ENCODE measurements at regions not wholly inside any gene's neighbourhood (a gene's known extent, or its start where the extent isn't known, plus 50 kb on each side); places are given as distances from the start of the nearest gene placed in this dataset.
"Not testable (repeated sequence)": the region's sequence is repeated elsewhere in the genome, so short reads cannot be mapped to it uniquely, and the experiment has no call there.

DNA sequence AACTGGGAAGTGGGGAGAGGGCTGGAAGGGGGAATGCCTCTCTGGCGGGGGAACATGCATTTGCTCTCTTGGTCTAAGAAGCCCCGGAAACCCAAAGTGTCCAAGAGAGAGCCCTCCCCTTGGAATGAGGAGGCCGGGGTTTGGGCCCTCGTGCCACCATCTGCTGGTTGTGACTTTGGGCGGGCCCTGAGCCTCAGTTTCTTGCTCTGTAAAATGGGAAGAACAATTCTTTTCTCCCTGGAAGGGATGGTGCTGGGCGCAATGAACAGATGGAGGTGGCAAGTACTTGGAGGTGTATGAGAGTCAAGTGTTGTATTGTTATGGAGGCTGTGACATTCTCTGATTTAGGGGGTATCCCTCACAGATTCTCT is 69.9 kb upstream of the TARDBP start:
- FAIRE-seq = no peak

DNA sequence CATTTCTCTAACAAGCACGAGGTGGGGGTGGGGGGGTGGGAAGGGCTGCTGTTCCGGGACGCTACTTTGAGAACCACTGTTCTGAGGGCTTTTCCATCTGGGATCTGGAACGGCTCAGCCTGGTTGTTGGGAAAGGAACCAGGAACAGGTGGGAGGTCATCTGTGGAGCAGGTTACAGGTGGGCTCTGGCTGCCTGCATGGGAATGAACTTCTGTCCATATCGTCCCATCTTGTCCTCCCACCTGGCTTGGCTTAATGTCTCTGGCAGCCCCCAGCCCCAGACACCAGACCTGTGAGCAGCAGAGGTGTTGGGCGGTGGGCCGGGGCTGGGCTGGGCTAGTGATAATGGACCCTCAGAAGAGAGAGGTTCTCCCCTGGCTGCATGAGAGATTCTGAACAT is 69.4 kb upstream of the TARDBP start:
- FAIRE-seq = no peak

DNA sequence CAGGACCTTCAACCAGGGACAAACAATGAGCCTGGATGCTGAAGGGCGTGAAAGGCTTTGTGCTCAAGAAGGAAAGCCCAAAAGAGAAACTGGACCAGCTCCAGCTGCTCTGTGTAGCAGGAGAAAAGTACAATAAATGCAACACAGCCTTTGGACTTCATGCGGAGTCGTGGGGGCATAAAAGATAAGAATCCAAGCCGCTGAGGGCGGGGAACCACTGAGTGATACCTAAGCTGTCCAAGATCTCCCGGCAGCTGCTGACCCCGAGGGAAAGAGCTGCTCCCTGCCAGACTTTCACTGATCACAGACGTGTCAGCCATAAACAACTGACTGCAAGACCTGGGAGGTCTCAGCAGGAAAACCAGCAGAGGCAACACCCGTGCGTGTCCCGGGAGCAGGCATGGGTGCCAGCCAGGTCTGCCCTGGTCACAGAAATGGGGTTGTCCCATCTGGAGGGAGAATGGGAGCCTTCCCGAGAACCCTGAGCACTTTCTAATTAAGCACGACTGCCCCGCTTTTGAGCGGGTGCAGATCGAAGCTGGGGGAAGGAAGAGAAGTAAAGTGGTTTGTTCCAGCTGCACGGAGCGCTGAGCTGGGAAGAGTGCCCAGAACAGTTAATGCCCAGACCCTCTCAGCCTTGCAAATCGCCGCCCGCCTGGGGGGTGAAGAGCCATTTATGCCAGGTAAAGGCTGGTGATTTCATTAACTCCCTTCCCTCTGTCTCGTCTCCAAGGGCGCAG is 68.3 kb upstream of the TARDBP start:
- FAIRE-seq = no peak

DNA sequence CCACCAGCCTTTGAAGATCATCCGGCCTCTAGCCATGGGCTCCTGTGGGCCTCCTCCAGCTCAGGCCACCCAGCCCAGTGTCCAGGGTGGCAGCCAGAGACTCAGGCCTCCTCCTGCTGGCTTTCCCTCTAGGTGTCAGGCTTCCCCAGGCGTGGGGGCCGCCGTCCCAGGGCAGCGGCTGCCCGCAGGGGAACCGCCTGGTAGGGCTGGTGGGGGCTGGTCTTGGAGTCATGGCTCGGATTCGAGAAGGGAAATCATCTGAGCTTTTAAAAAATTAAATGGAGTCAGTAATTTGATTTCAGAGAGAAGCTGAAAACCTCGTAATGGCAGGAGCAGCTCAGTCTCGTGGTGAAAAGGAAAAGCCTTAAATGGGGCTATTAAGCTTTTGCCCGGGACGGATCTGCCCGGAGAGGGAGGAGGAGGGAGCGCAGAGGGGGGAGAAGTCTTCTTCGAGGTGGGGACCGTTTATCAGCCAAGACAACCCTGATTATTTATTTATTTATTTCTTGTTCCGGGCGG is 66.4 kb upstream of the TARDBP start:
- no peak for FAIRE-seq

DNA sequence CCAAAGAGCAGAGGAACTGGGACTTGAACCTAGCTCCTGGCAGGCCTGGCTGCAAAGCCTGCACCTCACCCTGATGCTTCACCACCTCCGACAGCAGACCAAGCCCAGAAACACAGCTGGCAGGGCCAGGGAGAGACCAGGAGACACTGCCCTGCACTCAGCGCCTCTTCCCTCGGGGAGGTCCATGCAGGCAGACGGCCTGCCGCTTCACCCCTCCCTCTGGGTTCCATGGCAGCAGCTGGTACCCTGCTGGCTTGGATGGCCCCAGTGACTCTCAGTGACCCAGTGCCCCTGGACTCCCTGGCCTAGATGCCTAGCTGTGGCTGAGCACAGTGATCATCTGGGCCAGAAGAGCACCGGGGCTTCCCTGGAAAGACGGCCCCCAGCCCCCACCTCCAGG is 65.3 kb upstream of the TARDBP start:
- no peak for FAIRE-seq

DNA sequence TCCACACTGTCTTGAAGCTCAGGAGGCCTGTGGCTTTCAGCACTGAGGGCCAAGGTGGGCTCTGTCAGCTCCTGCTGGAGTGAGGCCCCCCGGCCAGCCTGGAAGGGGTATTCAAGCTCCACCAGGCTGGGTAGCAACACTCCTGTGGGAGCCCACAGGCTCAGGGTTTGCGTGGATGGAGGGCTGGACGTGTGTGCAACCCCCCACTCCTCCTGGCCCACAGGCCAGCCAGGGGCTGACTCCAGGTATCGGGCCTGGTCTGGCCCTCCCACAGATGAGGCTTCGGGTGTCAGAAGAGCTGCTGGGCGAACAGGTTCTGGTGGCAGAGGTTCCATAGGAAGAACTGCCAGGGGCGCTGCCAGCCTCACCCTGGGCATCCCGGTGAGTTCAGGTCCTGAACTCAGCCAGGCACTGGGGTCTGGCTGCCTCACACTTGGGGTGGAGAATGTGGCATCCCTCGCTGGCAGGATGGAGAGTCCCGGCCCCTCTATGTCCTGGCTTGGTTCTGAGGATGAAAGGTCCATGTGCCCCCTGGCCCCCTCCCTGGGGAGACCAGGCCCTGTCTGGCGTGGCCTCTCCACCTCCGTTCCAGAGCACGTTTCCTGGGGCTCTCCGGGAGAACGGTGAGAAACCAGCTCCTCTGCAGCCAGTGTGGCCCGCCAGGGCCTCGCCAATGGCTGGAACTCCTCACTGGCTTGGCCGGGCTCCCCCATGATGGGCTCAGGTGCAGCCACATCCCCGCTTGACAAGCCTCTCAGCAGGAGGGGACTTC is 64.6 kb upstream of the TARDBP start:
- no peak for FAIRE-seq

DNA sequence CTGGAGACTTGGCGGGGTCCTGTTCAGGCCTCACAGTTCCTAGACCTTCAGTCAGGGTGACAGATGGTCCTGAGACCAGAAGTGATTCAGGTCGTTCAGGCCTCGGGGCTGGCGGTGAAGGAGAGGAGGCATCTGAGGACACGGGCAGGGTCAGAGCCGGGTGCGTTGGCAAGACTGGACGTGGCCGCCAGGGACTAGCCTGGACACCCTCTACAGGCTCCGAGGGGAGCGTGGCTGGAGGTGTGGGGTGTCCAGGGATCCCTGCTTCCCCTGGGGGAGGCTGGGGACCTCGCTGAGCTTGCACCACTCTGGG is 64.0 kb upstream of the TARDBP start:
- FAIRE-seq = no peak

DNA sequence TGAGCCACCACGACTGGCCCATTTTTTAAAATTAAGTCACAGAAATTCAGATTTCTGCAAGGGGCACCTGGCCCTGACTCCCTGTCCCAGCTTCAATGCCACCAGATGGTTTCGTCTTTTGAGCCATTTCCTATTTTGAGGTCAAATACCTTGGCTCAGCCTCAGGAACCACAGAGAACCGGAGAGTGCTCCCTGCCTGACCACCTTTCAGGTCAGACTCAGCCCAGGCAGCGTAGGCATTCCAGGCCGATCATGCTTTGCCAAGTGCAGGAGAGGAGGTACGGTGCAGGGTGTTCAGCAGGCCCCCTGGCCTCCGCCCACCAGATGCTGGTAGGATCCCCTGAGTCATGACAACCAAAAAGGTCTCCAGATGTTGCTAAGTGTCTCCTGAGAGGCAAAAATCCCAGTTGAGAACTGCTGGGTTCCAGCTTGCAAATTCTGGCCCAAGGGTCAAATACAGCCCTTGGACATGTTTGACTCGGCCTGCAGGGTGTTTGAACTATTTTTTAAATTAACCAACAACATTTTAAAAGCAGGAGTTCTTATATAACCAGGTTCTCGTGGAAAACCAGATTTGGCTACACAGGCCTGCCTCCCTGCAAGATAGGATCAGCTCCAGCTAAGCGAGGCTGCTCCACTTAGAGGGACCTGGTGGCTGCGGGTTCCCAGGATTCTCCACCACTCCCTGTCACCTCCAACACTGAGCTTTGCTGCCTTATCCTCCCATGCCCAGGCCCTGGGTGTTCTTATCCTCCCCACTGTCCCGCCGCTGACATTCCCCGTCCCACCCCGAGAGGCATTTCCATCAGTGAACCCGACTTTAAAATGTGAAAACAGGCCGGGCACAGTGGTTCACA is 61.9 kb upstream of the TARDBP start:
- no peak for FAIRE-seq

DNA sequence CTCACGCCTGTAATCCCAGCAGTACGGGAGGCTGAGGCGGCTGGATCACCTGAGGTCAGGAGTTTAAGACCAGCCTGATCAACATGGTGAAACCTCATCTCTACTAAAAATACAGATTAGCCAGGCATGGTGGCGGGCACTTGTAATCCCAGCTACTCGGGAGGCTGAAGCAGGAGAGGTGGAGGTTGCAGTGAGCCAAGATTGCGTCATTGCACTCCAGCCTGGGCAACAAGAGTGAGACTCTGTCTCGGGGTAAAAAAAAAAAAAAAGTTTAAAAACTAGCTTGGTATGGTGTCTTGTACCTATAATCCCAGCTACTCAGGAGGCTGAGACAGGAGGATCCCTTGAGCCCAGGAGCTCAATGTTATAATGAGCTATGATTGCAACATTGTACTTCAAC is 61.2 kb upstream of the TARDBP start:
- FAIRE-seq = not testable (repeated sequence)

DNA sequence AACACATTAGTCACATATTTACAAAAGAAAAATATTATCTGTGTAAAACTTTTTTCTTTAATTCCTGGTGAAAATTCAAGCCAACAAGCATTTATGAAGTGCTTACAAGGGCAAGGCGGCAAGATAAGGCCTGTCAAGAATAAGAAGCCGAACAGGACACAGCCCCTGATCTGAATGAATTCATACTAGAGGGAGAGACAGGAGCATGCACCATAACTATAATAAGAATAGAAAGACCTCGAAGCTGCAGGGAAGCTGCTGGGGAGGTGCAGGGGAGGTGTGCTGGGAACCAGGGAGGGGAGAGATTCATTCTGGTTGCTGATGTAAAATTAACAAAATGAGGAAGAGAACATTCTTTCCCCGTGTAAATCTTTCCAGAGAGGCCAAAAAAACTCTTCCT is 60.5 kb upstream of the TARDBP start:
- peak; percentile 85 for FAIRE-seq

DNA sequence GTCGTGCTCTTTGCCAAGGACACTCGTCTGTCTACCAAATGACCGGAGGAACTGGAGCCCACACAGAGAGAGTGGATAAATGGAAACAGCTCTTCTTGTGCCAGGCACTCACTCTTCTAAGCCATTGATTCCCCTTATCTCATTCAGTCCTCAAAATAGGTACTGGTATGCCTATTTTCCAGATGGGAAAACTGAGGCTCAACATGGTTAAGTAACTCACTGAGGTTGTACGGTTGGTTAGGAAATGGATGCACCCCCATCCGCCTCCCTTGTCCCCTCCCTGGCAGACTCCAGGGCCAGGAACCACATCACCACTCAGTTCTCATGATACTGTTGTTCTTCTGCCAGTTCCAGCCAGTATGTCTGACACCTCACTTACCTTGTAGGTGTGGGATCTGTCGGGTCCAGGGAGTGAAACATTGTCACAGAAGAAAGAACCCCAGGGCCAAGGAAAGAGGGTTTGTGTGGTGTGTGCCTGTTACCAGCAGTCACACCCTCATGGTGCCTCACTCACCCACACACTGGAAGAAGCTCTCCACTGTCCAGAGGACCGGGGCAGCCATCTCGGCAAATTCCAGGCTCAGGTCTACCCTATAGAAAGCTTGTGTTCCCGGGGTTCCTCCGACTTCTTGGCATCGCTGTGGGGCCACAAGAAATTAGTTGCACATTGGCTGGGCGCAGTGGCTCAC is 58.8 kb upstream of the TARDBP start:
- no peak for FAIRE-seq

DNA sequence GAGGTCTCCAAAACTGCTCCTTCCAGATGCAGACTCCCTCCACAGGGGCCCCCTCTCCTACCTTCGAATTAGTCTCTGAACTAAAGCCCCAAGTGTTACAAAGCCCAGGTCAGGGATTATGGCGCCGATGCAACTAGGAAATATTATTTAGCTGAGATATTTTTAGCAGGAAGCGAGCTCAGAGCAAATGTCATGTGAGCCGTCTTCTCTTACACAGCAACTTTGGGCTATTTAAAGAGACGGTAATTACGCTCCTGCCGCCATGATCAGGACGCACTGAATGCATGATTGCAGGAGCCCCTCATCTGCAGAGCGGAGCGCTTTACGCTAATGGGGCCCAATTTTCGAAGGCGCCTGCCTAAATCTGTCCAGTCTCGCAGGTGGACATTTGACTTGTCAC is 55.3 kb upstream of the TARDBP start:
- peak; percentile 33 for FAIRE-seq

DNA sequence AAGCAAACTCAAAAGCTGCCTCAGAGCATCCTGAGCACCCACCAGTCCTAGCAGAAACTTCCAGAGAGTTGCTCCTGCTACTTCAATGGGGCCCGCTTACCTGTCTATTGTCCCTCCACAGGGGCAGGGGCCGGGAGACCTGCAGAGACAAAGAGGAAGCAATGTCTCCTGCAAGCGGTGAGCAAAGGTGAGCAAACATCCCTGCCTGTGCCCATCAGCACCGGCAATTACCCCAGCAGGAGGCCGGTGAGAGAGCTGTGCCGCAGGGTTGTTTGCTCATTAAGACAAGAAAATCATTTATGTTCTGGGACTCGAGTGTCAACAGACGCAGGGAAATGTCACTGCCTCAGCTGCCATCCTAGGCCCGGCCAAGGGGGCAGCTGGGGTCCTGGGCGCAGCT is 53.8 kb upstream of the TARDBP start:
- FAIRE-seq = peak; percentile 72

DNA sequence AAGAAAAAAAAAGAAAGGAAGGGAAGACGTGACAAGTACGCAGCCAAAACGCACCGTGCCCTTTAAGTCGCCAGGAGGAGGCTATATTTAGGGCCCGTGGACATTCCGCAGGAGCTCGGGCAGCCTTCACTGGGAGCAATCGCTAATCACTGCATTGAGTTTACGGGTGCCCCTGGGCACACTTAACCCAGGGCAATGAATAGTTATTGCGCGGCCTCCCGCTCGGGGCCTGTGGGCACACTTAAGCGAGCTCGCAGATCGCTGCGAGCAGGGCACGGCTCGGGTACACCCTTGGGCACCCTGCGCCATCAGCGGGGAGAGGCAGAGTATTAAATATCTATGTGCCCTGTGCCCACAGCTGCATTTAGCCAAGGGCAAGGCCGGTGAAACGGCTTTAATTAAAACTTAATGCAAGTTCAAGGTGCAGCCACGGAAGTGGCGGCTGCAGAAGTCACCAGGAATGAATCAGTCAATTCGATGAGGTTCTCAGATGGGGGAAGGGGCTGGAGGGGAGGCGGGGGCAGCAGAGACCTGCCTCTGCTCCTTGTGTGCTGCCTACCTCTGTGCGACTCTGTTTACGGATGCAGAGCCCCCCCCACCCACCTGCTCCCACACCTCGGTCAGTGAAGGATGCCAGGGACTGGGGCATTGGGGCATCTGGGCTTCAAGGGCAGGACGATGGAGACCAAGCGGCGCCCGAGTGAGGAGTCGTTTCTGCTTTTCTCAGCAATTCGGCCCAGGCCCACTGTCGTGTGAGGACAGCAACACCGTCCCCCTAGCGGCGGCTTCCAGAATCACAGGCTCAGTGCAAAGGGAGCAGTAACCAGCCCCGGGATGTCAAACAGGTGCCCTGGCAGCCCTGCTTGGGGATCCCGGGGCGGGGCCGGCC is 51.8 kb upstream of the TARDBP start:
- no peak for FAIRE-seq

DNA sequence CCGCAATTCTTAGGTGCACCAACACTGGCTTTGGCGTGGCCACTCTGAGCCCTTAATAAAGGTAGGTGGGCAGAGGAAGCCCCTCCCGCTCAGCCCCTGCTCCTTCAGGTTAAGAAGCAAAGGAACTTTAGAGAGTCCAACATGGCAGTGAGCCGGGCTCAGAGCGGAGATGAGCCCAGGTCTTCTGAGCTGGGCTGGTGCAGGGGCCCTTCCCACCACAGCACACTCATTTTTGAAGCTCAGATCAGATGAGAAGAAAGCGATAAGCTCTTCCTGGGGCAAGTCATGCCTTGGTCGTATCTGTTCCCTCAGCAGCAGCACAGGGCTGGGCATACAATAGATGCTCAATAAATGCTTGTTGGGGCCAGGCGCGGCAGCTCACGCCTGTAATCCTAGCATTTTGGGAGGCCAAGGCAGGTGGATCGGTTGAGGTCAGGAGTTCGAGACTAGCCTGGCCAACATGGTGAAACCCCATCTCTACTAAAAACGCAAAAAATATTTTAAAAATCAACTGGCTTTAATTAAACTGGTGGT is 51.1 kb upstream of the TARDBP start:
- no peak for FAIRE-seq

DNA sequence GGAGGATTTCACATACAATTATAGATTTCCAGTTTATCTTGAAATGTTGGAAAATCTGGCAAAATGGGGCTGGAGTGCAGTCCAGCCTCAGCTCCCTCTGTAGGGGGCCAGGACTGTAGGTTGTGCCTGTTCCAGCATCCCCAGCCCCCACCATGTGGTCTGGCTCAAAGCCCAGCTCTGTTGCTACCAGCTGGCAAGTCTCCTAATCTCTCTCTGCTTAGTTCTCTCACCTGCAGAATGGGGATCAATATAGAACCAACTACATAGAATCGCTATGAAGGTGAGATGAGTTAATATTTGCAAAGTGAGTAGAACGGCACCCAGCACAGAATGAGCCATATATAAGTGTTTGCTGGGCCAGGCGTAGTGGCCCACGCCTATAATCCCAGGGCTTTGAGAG is 50.0 kb upstream of the TARDBP start:
- no peak for FAIRE-seq

Data from islet of Langerhans (tissue), 1 donor.